Ovary (tissue), 7 donors: ENCODE measurements at regions not wholly inside any gene's neighbourhood (a gene's known extent, or its start where the extent isn't known, plus 50 kb on each side); places are given as distances from the start of the nearest gene placed in this dataset. TPM values are rescaled to one million over a fixed set of nuclear protein-coding genes. Genes with fewer than 3 reads are reported as not detected.

Experiments
- DNase-seq, 5 donors: peaks; one replicate each; pipeline ENCODE4 v3.0.0-alpha.2; 2019 to 2020
- H3K27ac ChIP-seq, 2 donors: fragments of 200-600 bp; one replicate each; pipeline versions ENCODE4 v1.5.1 to v1.8.0; 2019 to 2022
- H3K27me3 ChIP-seq: fragments of 200-600 bp; one replicate; pipeline ENCODE4 v1.8.0; 2022
- H3K36me3 ChIP-seq: fragments of 200-600 bp; sonication (generic); one replicate; pipeline ENCODE4 v1.5.1; 2019
- H3K4me1 ChIP-seq: one replicate; pipeline ENCODE4 v1.8.1; 2013; ENCODE audit warnings: mild to moderate bottlenecking, moderate library complexity; ENCODE audit not compliant: insufficient read depth
- H3K4me3 ChIP-seq: fragments of 200-600 bp; sonication (generic); one replicate; pipeline ENCODE4 v1.5.1; 2017
- H3K9me3 ChIP-seq, 2 donors: fragments of 200-600 bp in 1 of 2; sonication (generic) in 1 of 2; one replicate each; pipeline versions ENCODE4 v1.5.1 to v1.8.1; 2013 to 2019; ENCODE audit warnings: mild to moderate bottlenecking in 1 of 2, moderate library complexity in 1 of 2
- EP300 ChIP-seq: sonication (generic); formaldehyde crosslinking; IDR thresholded peaks from one replicate; pipeline ENCODE4 v1.6.1; 2017; ENCODE audit warnings: antibody characterized with exemption
- POLR2A ChIP-seq: fragments of 450-650 bp; IDR thresholded peaks from one replicate; pipeline ENCODE4 v1.6.1; 2017; ENCODE audit warnings: antibody characterized with exemption, mild to moderate bottlenecking, moderate library complexity
- WGBS, 3 donors: extraction: QIAGEN DNeasy Blood & Tissue Kit in 1 of 3; methylation state at CpG; one replicate each; pipeline versions ENCODE4 v1.1.5 to v1.1.7; 2013 to 2017; 5-methylcytosine and 5-hydroxymethylcytosine counted together
- intact Hi-C, 4 donors: fragments of 100-400 bp; cut with DNase I; formaldehyde crosslinking; loops; one replicate each; pipeline versions ENCODE4 v1.11.0 to v1.15.1; 2022 to 2023
- small RNA-seq: library from RNA; depleted of rRNA; stranded (forward); fragments of <200 nt; gene quantifications from one replicate; pipeline ENCODE3, GENCODE V24; 2016
- TF ChIP-seq, protein P1 (sequence below), 3 donors: fragments of 450-650 bp in 2 of 3; fragments of 200-600 bp in 1 of 3; IDR thresholded peaks; one replicate each; pipeline versions ENCODE4 v1.5.1 to v1.8.0; 2016 to 2022; ENCODE audit warnings: antibody characterized with exemption in 3 of 3, mild to moderate bottlenecking in 1 of 3
- donor health status: DM: no; HTN: no; CAD: no; lungs with moderate emphysema.
- donor health status: DM: no; HTN: no; CAD: no.
- donor health status: Bipolar disorder and iron deficiency.
- donor health status: DM: no; HTN: no; CAD: no.
- donor health status: DM: yes; HTN: yes; CAD: no.

DNA sequence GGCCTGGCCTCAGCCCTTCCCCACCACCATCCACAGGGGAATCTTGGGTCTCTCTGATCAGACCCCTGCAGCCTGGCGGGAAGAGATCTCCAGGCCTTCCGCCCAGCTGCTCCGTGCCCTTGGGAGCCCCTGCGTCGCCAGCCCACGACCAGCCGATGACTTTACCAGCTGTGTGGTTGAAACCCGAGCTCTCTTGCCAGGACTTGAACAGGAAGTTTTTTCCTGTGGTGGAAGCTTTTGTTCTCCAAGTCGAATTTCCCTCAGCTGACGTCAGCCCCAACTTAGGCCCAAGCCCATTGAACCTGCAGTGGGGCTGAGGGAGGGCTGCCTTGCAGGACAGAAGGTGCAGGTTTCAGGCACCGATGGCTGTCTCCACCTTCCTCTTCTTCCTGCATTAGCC is 51.7 kb upstream of the SMAD3 start:
- WGBS, 3 donors, result 66 to 85% (median 84%) methylated on average over 11 of the region's 11 CpGs
- Histone ChIP-seq H3K36me3 (no peaks in the 10 kb centered on the region), H3K4me1 (no peaks in the 10 kb centered on the region), H3K27me3 (no peaks in the 10 kb centered on the region), H3K4me3 (no peak overlapping the region), H3K9me3 (no peaks in the 10 kb centered on the region), H3K27ac (no peak overlapping the region)
- DNase-seq, result no peak
- TF ChIP-seq POLR2A (no peak), EP300 (no peak)
- TF ChIP-seq, protein P1, sequence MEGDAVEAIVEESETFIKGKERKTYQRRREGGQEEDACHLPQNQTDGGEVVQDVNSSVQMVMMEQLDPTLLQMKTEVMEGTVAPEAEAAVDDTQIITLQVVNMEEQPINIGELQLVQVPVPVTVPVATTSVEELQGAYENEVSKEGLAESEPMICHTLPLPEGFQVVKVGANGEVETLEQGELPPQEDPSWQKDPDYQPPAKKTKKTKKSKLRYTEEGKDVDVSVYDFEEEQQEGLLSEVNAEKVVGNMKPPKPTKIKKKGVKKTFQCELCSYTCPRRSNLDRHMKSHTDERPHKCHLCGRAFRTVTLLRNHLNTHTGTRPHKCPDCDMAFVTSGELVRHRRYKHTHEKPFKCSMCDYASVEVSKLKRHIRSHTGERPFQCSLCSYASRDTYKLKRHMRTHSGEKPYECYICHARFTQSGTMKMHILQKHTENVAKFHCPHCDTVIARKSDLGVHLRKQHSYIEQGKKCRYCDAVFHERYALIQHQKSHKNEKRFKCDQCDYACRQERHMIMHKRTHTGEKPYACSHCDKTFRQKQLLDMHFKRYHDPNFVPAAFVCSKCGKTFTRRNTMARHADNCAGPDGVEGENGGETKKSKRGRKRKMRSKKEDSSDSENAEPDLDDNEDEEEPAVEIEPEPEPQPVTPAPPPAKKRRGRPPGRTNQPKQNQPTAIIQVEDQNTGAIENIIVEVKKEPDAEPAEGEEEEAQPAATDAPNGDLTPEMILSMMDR (IDR thresholded peaks at IDR 0.05), result no peak
- intact Hi-C loops, result no loop called here

Small RNA genes in the stretch of these regions (small RNA-seq; reads per million reads assigned to genes)
- not detected for gene HMGN2P47
